IPS DF 6.9 (cell line): ENCODE measurements at regions not wholly inside any gene's neighbourhood (a gene's known extent, or its start where the extent isn't known, plus 50 kb on each side); places are given as distances from the start of the nearest gene placed in this dataset.

Experiments used
- DNase-seq: peaks from one replicate; pipeline ENCODE4 v3.0.0-alpha.2; 2013; ENCODE audit warnings: low read depth, low spot score
- H3K27ac ChIP-seq: one replicate; pipeline ENCODE4 v1.5.1; 2013; ENCODE audit warnings: low read length, control low read depth
- H3K27me3 ChIP-seq: 2 replicates; pipeline ENCODE4 v1.6.1; 2013; ENCODE audit warnings: mild to moderate bottlenecking, low read length; ENCODE audit not compliant: control insufficient read depth, insufficient read depth
- H3K36me3 ChIP-seq: 2 replicates; pipeline ENCODE4 v1.6.1; 2013; ENCODE audit warnings: low read length; ENCODE audit not compliant: control insufficient read depth, insufficient read depth
- H3K4me1 ChIP-seq: 2 replicates; pipeline ENCODE4 v1.6.1; 2013; ENCODE audit warnings: low read length; ENCODE audit not compliant: control insufficient read depth, insufficient read depth
- H3K4me3 ChIP-seq: 2 replicates; pipeline ENCODE4 v1.5.1; 2013; ENCODE audit warnings: mild to moderate bottlenecking, low read length
- H3K9me3 ChIP-seq: 2 replicates; pipeline ENCODE4 v1.6.1; 2013; ENCODE audit warnings: low read length, inconsistent platforms; ENCODE audit not compliant: control insufficient read depth, insufficient read depth
- WGBS: extraction: QIAGEN DNeasy Blood & Tissue Kit; methylation state at CpG from one replicate; pipeline ENCODE4 v1.1.7; 2013; ENCODE audit warnings: mixed read lengths, missing lambda C conversion rate; ENCODE audit not compliant: insufficient read length, insufficient coverage; 5-methylcytosine and 5-hydroxymethylcytosine counted together

DNA sequence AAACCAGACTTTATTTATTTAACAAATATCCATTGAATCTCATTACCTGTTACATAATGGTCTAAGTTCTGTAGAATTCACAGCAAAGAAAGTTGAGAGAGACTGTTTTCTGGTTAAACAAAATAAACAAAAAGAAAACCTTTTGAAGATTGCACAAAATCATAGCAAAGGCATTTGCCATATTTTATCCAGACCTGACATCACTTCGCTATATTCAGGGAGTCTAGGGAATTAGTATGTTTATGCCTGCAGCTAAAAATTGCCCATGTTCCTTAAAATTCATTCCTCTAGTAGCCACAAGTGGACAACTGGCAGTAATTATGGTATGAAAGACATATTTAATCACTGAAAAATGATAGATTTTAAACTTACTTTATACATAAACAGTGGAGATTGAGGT lies 577.0 kb upstream of the DAB2 start:
- DNase-seq: no peak
- Histone ChIP-seq H3K27me3 (no peaks in the 10 kb centered on the region), H3K4me1 (no peaks in the 10 kb centered on the region), H3K4me3 (no peak overlapping the region), H3K9me3 (no peaks in the 10 kb centered on the region), H3K36me3 (no peaks in the 10 kb centered on the region), H3K27ac (no peak overlapping the region)
- no CpG with 5 or more reads among the region's 1 CpG for WGBS

DNA sequence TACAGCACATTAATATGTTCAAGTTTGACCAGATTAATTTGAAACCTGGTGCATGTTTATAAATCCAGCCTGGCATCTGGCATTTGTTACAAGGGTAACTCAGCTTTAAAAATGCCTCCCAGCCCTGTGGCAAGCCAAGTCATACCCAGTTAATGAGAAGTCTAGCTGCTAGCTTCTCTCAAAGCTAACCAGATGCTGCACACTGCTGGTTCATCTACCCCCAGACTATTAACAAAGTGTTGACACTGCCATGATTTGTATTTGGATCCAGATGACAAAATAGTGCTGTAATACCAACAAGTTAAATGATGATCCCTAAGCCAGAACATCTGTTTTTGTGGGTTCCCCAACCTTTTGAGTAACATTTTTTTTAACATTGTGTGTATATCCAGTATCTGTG lies 573.7 kb upstream of the DAB2 start:
- H3K27me3 ChIP-seq: no peaks in the 10 kb centered on the region
- H3K4me1 ChIP-seq: no peaks in the 10 kb centered on the region
- no peaks in the 10 kb centered on the region for H3K36me3 ChIP-seq
- H3K27ac ChIP-seq: no peak overlapping the region
- no peak overlapping the region for H3K4me3 ChIP-seq
- DNase-seq: no peak
- H3K9me3 ChIP-seq: no peaks in the 10 kb centered on the region

GRCh38 chr5:39995990-39996389 lies 571.2 kb upstream of the DAB2 start:
- Histone ChIP-seq H3K27ac (no peak overlapping the region), H3K4me1 (no peaks in the 10 kb centered on the region), H3K4me3 (no peak overlapping the region), H3K27me3 (no peaks in the 10 kb centered on the region), H3K9me3 (no peaks in the 10 kb centered on the region), H3K36me3 (no peaks in the 10 kb centered on the region)
- DNase-seq: no peak
- no CpG with 5 or more reads among the region's 1 CpG for WGBS

DNA sequence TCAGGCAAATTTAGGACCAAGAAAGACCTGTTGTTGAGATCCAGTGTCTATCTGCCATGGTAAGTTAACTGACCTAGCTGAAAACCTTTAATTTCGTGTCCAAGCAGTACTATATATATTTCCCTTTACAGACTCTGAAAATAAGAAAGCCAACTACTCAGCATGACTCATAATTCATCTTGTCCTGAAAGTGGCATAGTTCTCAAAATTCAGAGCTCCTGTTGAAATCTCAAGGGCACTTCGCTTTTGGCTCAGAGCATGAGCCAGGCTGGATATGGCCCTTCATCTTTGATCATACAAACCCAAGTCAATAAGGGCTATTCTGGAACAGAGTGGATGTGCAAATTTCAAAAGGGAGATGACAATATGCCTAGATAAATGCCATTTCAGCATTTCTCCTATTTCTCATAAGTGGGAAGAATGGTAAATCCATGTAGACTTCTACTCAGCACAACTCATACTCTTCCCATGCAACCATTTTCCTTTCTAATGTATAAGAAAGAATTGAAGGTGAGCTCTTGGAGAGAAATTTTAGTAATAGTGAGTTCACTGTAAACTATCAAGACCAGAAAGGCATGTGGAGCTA lies 567.9 kb upstream of the DAB2 start:
- Histone ChIP-seq H3K4me3 (no peak overlapping the region), H3K27me3 (no peaks in the 10 kb centered on the region), H3K36me3 (no peaks in the 10 kb centered on the region), H3K9me3 (no peaks in the 10 kb centered on the region), H3K27ac (no peak overlapping the region), H3K4me1 (no peaks in the 10 kb centered on the region)
- no CpG with 5 or more reads among the region's 2 CpGs for WGBS
- no peak for DNase-seq

DNA sequence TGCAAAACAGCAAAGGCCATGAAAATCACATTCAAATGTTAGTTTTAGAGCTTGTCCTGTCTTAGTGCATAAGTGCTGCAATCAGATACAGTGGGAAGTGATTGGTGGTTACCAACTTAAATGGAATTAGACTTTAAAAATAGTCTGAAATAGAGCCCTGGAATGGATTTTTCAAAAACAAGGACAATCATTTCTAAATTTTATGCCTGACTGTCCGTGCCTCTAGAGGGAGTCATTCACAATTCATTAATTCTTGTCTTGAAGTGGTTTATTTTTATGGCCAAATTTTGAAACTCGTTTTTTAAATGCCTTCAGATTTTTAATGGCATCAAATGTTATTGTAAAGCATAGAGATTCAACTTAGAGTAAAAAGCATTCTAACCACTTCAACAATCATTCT lies 561.8 kb upstream of the DAB2 start:
- no CpG with 5 or more reads among the region's 2 CpGs for WGBS
- DNase-seq: no peak
- no peak overlapping the region for H3K4me3 ChIP-seq
- no peaks in the 10 kb centered on the region for H3K27me3 ChIP-seq
- no peaks in the 10 kb centered on the region for H3K4me1 ChIP-seq
- H3K27ac ChIP-seq: no peak overlapping the region
- H3K9me3 ChIP-seq: no peaks in the 10 kb centered on the region
- no peaks in the 10 kb centered on the region for H3K36me3 ChIP-seq

GRCh38 chr5:39980056-39980455 lies 555.3 kb upstream of the DAB2 start:
- Histone ChIP-seq H3K27ac (no peak overlapping the region), H3K4me3 (no peak overlapping the region), H3K27me3 (no peaks in the 10 kb centered on the region), H3K4me1 (no peaks in the 10 kb centered on the region), H3K9me3 (no peaks in the 10 kb centered on the region), H3K36me3 (no peaks in the 10 kb centered on the region)
- DNase-seq: no peak
- no CpG with 5 or more reads among the region's 1 CpG for WGBS

- Histone ChIP-seq H3K27ac (no peak overlapping the region), H3K9me3 (no peaks in the 10 kb centered on the region), H3K36me3 (no peaks in the 10 kb centered on the region), H3K4me1 (no peaks in the 10 kb centered on the region), H3K27me3 (no peaks in the 10 kb centered on the region), H3K4me3 (no peak overlapping the region)
- DNase-seq: no peak
- WGBS: 100% methylated on average over 2 of the region's 3 CpGs
These were observed 552.4 kb upstream of the DAB2 start for GRCh38 chr5:39977066-39977655.

DNA sequence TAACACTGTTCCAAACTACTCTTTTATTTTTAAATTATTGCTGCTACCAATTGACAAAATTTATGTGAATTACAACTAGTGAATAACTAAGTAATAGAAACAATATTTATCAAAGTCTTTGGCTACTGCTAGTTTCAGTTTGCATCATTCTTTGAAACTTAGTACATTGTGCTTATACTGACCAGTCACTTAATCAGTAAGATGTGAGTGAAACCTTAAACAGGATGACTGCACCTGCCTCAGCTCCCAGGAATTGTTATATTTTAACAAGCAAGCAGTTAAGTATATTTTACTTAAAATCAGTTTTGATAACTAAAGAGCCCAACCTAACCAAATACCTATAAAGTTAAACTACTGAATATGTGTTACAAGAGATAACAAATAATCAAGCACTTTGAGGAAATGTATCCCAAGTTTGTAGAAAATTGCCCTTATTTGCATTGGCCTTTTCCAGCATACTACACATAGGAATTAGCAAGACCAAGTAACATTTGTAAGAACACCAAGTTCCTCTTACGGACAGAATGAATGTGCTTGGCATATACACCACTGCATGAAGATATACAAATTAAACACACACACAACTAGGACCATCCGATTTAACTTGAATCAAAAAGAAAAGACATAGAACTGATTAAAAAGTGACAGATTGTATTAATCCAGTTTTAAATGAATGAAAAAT lies 545.5 kb upstream of the DAB2 start:
- Histone ChIP-seq H3K27ac (no peak overlapping the region), H3K4me3 (no peak overlapping the region), H3K4me1 (no peaks in the 10 kb centered on the region), H3K36me3 (no peaks in the 10 kb centered on the region), H3K27me3 (no peaks in the 10 kb centered on the region), H3K9me3 (no peaks in the 10 kb centered on the region)
- no peak for DNase-seq
- no CpG with 5 or more reads among the region's 2 CpGs for WGBS

GRCh38 chr5:39968381-39968780 lies 543.6 kb upstream of the DAB2 start:
- no peaks in the 10 kb centered on the region for H3K27me3 ChIP-seq
- no CpG with 5 or more reads among the region's 2 CpGs for WGBS
- DNase-seq: no peak
- H3K27ac ChIP-seq: no peak overlapping the region
- no peak overlapping the region for H3K4me3 ChIP-seq
- H3K4me1 ChIP-seq: no peaks in the 10 kb centered on the region
- no peaks in the 10 kb centered on the region for H3K36me3 ChIP-seq
- H3K9me3 ChIP-seq: no peaks in the 10 kb centered on the region

DNA sequence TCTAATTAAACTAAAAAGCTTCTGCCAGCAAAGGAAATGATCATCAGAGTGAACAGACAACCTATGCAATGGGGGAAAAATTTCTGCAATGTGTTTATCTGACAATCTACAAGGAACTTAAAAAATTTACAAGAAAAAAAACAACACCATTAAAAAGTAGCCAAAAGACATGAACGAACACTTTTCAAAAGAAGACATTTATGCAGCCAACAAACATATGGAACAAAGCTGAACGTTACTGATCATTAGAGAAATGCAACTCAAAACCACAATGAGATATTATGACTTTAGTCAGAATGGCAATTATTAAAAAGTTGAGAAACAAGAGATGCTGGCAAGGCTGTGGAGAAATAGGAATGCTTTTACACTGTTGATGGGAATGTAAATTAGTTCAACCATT lies 530.4 kb upstream of the DAB2 start:
- WGBS: no CpG with 5 or more reads among the region's 2 CpGs

GRCh38 chr5:39951070-39951469 lies 526.3 kb upstream of the DAB2 start:
- Histone ChIP-seq H3K36me3 (no peaks in the 10 kb centered on the region), H3K4me1 (no peaks in the 10 kb centered on the region), H3K9me3 (no peaks in the 10 kb centered on the region), H3K4me3 (no peak overlapping the region), H3K27me3 (no peaks in the 10 kb centered on the region), H3K27ac (no peak overlapping the region)
- WGBS: no CpG with 5 or more reads among the region's 3 CpGs
- no peak for DNase-seq

More for the DNA sequence above, 530.4 kb upstream of the DAB2 start:
- no peaks in the 10 kb centered on the region for H3K9me3 ChIP-seq
- no peaks in the 10 kb centered on the region for H3K36me3 ChIP-seq
- no peak overlapping the region for H3K27ac ChIP-seq
- H3K4me1 ChIP-seq: no peaks in the 10 kb centered on the region
- no peak for DNase-seq
- H3K27me3 ChIP-seq: no peaks in the 10 kb centered on the region
- no peak overlapping the region for H3K4me3 ChIP-seq
